OCI-LY3 (cell line): ENCODE measurements at regions not wholly inside any gene's neighbourhood (a gene's known extent, or its start where the extent isn't known, plus 50 kb on each side); places are given as distances from the start of the nearest gene placed in this dataset.
"Not testable (repeated sequence)": the region's sequence is repeated elsewhere in the genome, so short reads cannot be mapped to it uniquely, and the experiment has no call there.

Experiments used
- H2AFZ ChIP-seq: fragments of 200-600, 300-600 bp; shearing (Covaris generic); 2 replicates; pipeline ENCODE4 v1.6.0; 2014; ENCODE audit warnings: antibody characterized with exemption, low read depth, low read length
- H3K27ac ChIP-seq: fragments of 200-600, 300-600 bp; sonication (generic); 2 replicates; pipeline ENCODE4 v1.5.1; 2014; ENCODE audit warnings: mild to moderate bottlenecking, low read length, moderate library complexity, mixed read lengths
- H3K27me3 ChIP-seq: fragments of 200-600, 300-600 bp; sonication (generic); 2 replicates; pipeline ENCODE4 v1.6.1; 2014; ENCODE audit warnings: low read depth, low read length, mixed read lengths
- H3K36me3 ChIP-seq: fragments of 200-600, 300-600 bp; sonication (generic); replicated peaks from 2 replicates; pipeline ENCODE3; 2014; ENCODE audit warnings: low read depth, low read length, mixed read lengths
- H3K4me1 ChIP-seq: fragments of 300-600, 200-600 bp; sonication (generic); 2 replicates; pipeline ENCODE4 v1.6.1; 2014; ENCODE audit warnings: low read length, mixed read lengths
- H3K4me2 ChIP-seq: fragments of 200-600, 300-600 bp; sonication (generic); 2 replicates; pipeline ENCODE4 v1.6.1; 2014; ENCODE audit warnings: low read length, mixed read lengths
- H3K4me3 ChIP-seq: fragments of 300-600, 200-600 bp; sonication (generic); 2 replicates; pipeline ENCODE4 v1.5.1; 2014; ENCODE audit warnings: antibody characterized with exemption, mild to moderate bottlenecking, low read length, moderate library complexity
- H3K79me2 ChIP-seq: fragments of 300-600, 200-600 bp; shearing (Covaris generic); 2 replicates; pipeline ENCODE4 v1.6.1; 2014; ENCODE audit warnings: mild to moderate bottlenecking, low read length, mixed read lengths
- H3K9ac ChIP-seq: fragments of 300-600, 200-600 bp; shearing (Covaris generic); 2 replicates; pipeline ENCODE4 v1.6.0; 2014; ENCODE audit warnings: mild to moderate bottlenecking, low read length, moderate library complexity
- H3K9me3 ChIP-seq: fragments of 200-600, 300-600 bp; shearing (Covaris generic); 2 replicates; pipeline ENCODE4 v1.6.1; 2014; ENCODE audit warnings: low read length, mixed read lengths; ENCODE audit not compliant: insufficient read depth
- H4K20me1 ChIP-seq: fragments of 200-600, 300-600 bp; sonication (generic); 2 replicates; pipeline ENCODE4 v1.6.1; 2016; ENCODE audit warnings: low read length, mixed read lengths; ENCODE audit not compliant: insufficient read depth
- CTCF ChIP-seq: fragments of 200-600, 300-600 bp; sonication (generic); IDR thresholded peaks from 2 replicates; pipeline ENCODE4 v1.5.1; 2014; ENCODE audit warnings: antibody characterized with exemption, low read length, low read depth
- EZH2phosphoT487 ChIP-seq: fragments of 200-600 bp; shearing (Covaris generic); IDR thresholded peaks from 2 replicates; pipeline ENCODE4 v1.6.1; 2018; ENCODE audit warnings: antibody characterized with exemption, mixed run types, low read depth

GRCh38 chrX:66728818-66729271 is 90.0 kb upstream of the EDA2R start:
- no peak overlapping the region for H2AFZ ChIP-seq
- H3K9me3 ChIP-seq = no peaks in the 10 kb centered on the region
- H3K79me2 ChIP-seq = no peaks in the 10 kb centered on the region
- H3K27ac ChIP-seq = no peak overlapping the region
- H3K9ac ChIP-seq = no peak overlapping the region
- TF ChIP-seq CTCF (peak; percentile 48), EZH2phosphoT487 (no peak)
- no peaks in the 10 kb centered on the region for H3K36me3 ChIP-seq
- H3K4me1 ChIP-seq = no peaks in the 10 kb centered on the region
- H3K4me3 ChIP-seq = no peak overlapping the region
- H4K20me1 ChIP-seq = no peaks in the 10 kb centered on the region
- no peaks in the 10 kb centered on the region for H3K27me3 ChIP-seq
- no peak overlapping the region for H3K4me2 ChIP-seq

GRCh38 chrX:66717926-66718325 is 79.0 kb upstream of the EDA2R start:
- TF ChIP-seq EZH2phosphoT487 (no peak), CTCF (no peak)
- Histone ChIP-seq H3K27me3 (no peaks in the 10 kb centered on the region), H4K20me1 (no peaks in the 10 kb centered on the region), H2AFZ (no peak overlapping the region), H3K79me2 (no peaks in the 10 kb centered on the region), H3K9me3 (no peaks in the 10 kb centered on the region), H3K4me1 (no peaks in the 10 kb centered on the region), H3K27ac (no peak overlapping the region), H3K4me3 (no peak overlapping the region), H3K36me3 (no peaks in the 10 kb centered on the region), H3K9ac (no peak overlapping the region), H3K4me2 (no peak overlapping the region)

- Histone ChIP-seq H2AFZ (no peak overlapping the region), H3K36me3 (no peaks in the 10 kb centered on the region), H3K4me2 (no peak overlapping the region), H3K4me3 (no peak overlapping the region), H3K79me2 (no peaks in the 10 kb centered on the region), H3K27me3 (no peaks in the 10 kb centered on the region), H3K27ac (no peak overlapping the region), H3K9me3 (no peaks in the 10 kb centered on the region), H3K9ac (no peak overlapping the region), H3K4me1 (no peaks in the 10 kb centered on the region), H4K20me1 (no peaks in the 10 kb centered on the region)
- TF ChIP-seq CTCF = no peak
- no peak for TF ChIP-seq EZH2phosphoT487
Measured at GRCh38 chrX:66698273-66699204, 59.7 kb upstream of the EDA2R start.

GRCh38 chrX:66692512-66692911 is 53.6 kb upstream of the EDA2R start:
- H2AFZ ChIP-seq, H3K9me3 ChIP-seq, H3K9ac ChIP-seq, H3K79me2 ChIP-seq, H3K4me2 ChIP-seq, H3K27me3 ChIP-seq, H3K27ac ChIP-seq, H3K4me1 ChIP-seq, H3K4me3 ChIP-seq, H3K36me3 ChIP-seq, H4K20me1 ChIP-seq: not testable (repeated sequence)
